PC-3 (cell line): ENCODE measurements at regions not wholly inside any gene's neighbourhood (a gene's known extent, or its start where the extent isn't known, plus 50 kb on each side); places are given as distances from the start of the nearest gene placed in this dataset.

Experiments
- ATAC-seq: fragments of 200-7000 bp; cut with Tn5 transposase; 2 replicates; pipeline ENCODE4 v1.9.1; 2020; ENCODE audit warnings: mild to moderate bottlenecking, moderate library complexity
- BruUV-seq: library from RNA; stranded (reverse); fragments of 400-500 nt; replicated peaks from 2 replicates; lab custom pipeline; 2021; lab: Mats Ljungman, UMichigan
- CTCF ChIA-PET: fragments of 300-600 bp; sonication (Branson Sonifier 250); formaldehyde crosslinking; loops from one replicate; lab custom pipeline; 2022; ENCODE audit warnings: antibody characterized with exemption; lab: Charles Lee
- POLR2A ChIA-PET: fragments of 300-600 bp; sonication (Branson Sonifier 250); formaldehyde crosslinking; loops from one replicate; lab custom pipeline; 2022; ENCODE audit warnings: antibody characterized with exemption; ENCODE audit not compliant: unreplicated experiment; lab: Charles Lee
- DNase-seq: peaks from one replicate; pipeline ENCODE4 v3.0.0-alpha.2; 2015
- H2AFZ ChIP-seq: fragments of 300-600 bp; sonication (generic); 2 replicates; pipeline ENCODE4 v1.6.0; 2016; ENCODE audit warnings: antibody characterized with exemption, low read length
- H3F3A ChIP-seq: fragments of 300-600 bp; sonication (generic); one replicate; pipeline ENCODE4 v1.6.0; 2017; ENCODE audit warnings: antibody characterized with exemption, low read length, control low read depth, mild to moderate bottlenecking; ENCODE audit not compliant: unreplicated experiment
- H3K27ac ChIP-seq: fragments of 300-600 bp; sonication (generic); 2 replicates; pipeline ENCODE4 v1.5.1; 2016; ENCODE audit warnings: mild to moderate bottlenecking, low read length
- H3K27me3 ChIP-seq: fragments of 300-600 bp; sonication (generic); 2 replicates; pipeline ENCODE4 v1.6.1; 2016; ENCODE audit warnings: low read length, mixed read lengths
- H3K36me3 ChIP-seq: fragments of 300-600 bp; sonication (generic); 2 replicates; pipeline ENCODE4 v1.6.1; 2016; ENCODE audit warnings: low read depth, mixed run types, low read length, mixed read lengths
- H3K4me1 ChIP-seq: fragments of 300-600 bp; sonication (generic); 2 replicates; pipeline ENCODE4 v1.5.1; 2016; ENCODE audit warnings: low read length; ENCODE audit not compliant: insufficient read depth
- H3K4me2 ChIP-seq: fragments of 300-600 bp; sonication (generic); 2 replicates; pipeline ENCODE4 v1.6.0; 2016; ENCODE audit warnings: low read length
- H3K4me3 ChIP-seq: fragments of 300-600 bp; sonication (generic); 2 replicates; pipeline ENCODE4 v1.5.1; 2016; ENCODE audit warnings: mild to moderate bottlenecking, low read length, mixed read lengths
- H3K79me2 ChIP-seq: fragments of 300-600 bp; sonication (generic); 2 replicates; pipeline ENCODE4 v1.6.1; 2017; ENCODE audit warnings: low read length, mixed read lengths
- H3K9ac ChIP-seq: fragments of 300-600 bp; sonication (generic); 2 replicates; pipeline ENCODE4 v1.6.0; 2016; ENCODE audit warnings: mild to moderate bottlenecking, low read length
- H3K9me2 ChIP-seq: fragments of 300-600 bp; sonication (generic); replicated peaks from 2 replicates; pipeline ENCODE4 v1.6.1; 2016; ENCODE audit warnings: mixed run types, low read length, mixed read lengths
- H3K9me3 ChIP-seq: fragments of 300-600 bp; sonication (generic); 2 replicates; pipeline ENCODE4 v1.6.1; 2016; ENCODE audit warnings: low read length, mixed read lengths
- H4K20me1 ChIP-seq: fragments of 300-600 bp; sonication (generic); 2 replicates; pipeline ENCODE4 v1.6.1; 2016; ENCODE audit warnings: low read length, mixed read lengths
- CTCF ChIP-seq: fragments of 300-600 bp; sonication (generic); conservative IDR thresholded peaks from 2 replicates; pipeline ENCODE4 v1.5.1; 2017; ENCODE audit warnings: antibody characterized with exemption, low read depth, mild to moderate bottlenecking, low read length
- EZH2 ChIP-seq: fragments of 300-600 bp; sonication (generic); IDR thresholded peaks from one replicate; pipeline ENCODE4 v1.6.1; 2017; ENCODE audit warnings: antibody characterized with exemption, mild to moderate bottlenecking, low read length; ENCODE audit not compliant: unreplicated experiment
- EZH2phosphoT487 ChIP-seq: fragments of 300-600 bp; sonication (generic); IDR thresholded peaks from 2 replicates; pipeline ENCODE4 v1.6.1; 2018; ENCODE audit warnings: mild to moderate bottlenecking, antibody characterized with exemption, low read length, borderline replicate concordance
- intact Hi-C: fragments of 100-400 bp; cut with micrococcal nuclease; formaldehyde crosslinking; loops from 2 replicates; pipeline ENCODE4 v1.9.0; 2023

DNA sequence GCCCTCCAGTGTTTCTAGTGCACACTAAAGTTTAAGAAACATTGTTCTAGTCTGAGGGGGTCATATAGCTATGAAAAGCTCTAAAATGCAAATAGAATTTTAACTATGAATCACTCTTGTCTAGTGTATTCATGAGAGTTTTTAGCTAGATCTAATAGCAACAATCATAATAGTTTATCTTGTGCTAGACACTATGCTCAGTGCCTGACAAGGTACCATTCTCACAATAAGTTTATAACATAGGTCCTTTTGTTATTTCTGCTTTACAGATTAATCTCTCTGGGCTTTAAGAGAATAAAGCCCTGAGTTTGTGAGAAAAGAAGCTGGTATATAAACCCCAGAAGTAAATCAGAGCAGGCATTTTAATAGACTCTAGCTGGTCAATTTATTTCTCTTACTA is 2120.7 kb downstream of the MAT2B start:
- Histone ChIP-seq H3K9me2 (no peaks in the 10 kb centered on the region), H4K20me1 (no peaks in the 10 kb centered on the region), H3K36me3 (no peaks in the 10 kb centered on the region), H3K4me2 (no peak overlapping the region), H2AFZ (no peak overlapping the region), H3K9me3 (no peaks in the 10 kb centered on the region), H3K27ac (no peak overlapping the region), H3F3A (no peaks in the 10 kb centered on the region), H3K4me1 (no peaks in the 10 kb centered on the region), H3K4me3 (no peak overlapping the region), H3K79me2 (no peaks in the 10 kb centered on the region), H3K27me3 (no peaks in the 10 kb centered on the region), H3K9ac (no peak overlapping the region)
- intact Hi-C loops, result no loop called here
- ChIA-PET POLR2A (no interaction called here), CTCF (no interaction called here)
- no TSS peak for BruUV-seq
- ATAC-seq (no peak), DNase-seq (no peak)
- TF ChIP-seq EZH2 (no peak), CTCF (no peak), EZH2phosphoT487 (no peak)

- POLR2A ChIA-PET, result no interaction called here
- Histone ChIP-seq H3K27me3 (no peaks in the 10 kb centered on the region), H3K9ac (no peak overlapping the region), H4K20me1 (no peaks in the 10 kb centered on the region), H3K36me3 (no peaks in the 10 kb centered on the region), H3K4me3 (no peak overlapping the region), H3F3A (no peaks in the 10 kb centered on the region), H3K9me3 (no peaks in the 10 kb centered on the region), H3K79me2 (no peaks in the 10 kb centered on the region), H2AFZ (no peak overlapping the region), H3K9me2 (no peaks in the 10 kb centered on the region), H3K4me1 (no peaks in the 10 kb centered on the region), H3K4me2 (no peak overlapping the region), H3K27ac (no peak overlapping the region)
- ATAC-seq (no peak), DNase-seq (no peak)
- no TSS peak for BruUV-seq
- intact Hi-C loops, result no loop called here
- CTCF ChIA-PET, result no interaction called here
- TF ChIP-seq CTCF (no peak), EZH2phosphoT487 (no peak), EZH2 (no peak)
Measured at GRCh38 chr5:165627548-165628170, 2122.2 kb downstream of the MAT2B start.

DNA sequence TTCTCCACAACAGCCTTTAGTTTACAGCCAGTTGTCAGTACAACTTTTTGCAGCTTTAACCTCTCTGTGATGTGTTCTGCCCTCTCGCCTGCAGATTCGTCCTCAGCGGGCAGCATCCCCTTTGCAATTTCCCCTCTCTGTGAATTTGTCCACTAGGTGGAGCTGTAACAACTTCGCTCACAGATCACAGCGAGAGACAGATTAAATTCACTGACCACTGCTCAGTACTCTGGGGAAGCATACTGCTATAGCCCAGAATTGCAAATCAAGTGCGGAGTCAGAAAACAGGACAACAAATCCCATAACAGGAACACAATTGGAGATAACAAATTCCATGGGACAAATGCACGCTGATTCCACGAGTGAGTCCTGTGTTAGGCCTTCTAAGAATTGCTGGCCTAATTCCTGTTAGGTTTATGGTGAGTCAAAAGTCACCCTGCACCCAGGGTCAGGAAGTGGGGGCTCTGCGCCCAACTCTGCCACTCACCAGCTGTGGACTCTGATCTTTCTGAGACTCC is 2124.9 kb downstream of the MAT2B start:
- POLR2A ChIA-PET, result no interaction called here
- CTCF ChIA-PET, result no interaction called here
- Histone ChIP-seq H3K79me2 (no peaks in the 10 kb centered on the region), H3K4me1 (no peaks in the 10 kb centered on the region), H4K20me1 (no peaks in the 10 kb centered on the region), H2AFZ (no peak overlapping the region), H3K27me3 (no peaks in the 10 kb centered on the region), H3K4me2 (no peak overlapping the region), H3K9me2 (no peaks in the 10 kb centered on the region), H3K9me3 (no peaks in the 10 kb centered on the region), H3F3A (no peaks in the 10 kb centered on the region), H3K4me3 (no peak overlapping the region), H3K27ac (no peak overlapping the region), H3K9ac (no peak overlapping the region), H3K36me3 (no peaks in the 10 kb centered on the region)
- DNase-seq (peak; percentile 59), ATAC-seq (peak; percentile 79)
- intact Hi-C loops, result loop anchor here (2.0 to 10.0 kb wide), 2 partner anchors 154 to 250 kb away; no protein-coding TSS in a partner anchor
- BruUV-seq, result no TSS peak
- TF ChIP-seq CTCF (peak; percentile 64; the same call in 1 of the 2 replicates), EZH2phosphoT487 (no peak)
